GM12875 (cell line): ENCODE measurements at regions not wholly inside any gene's neighbourhood (a gene's known extent, or its start where the extent isn't known, plus 50 kb on each side); places are given as distances from the start of the nearest gene placed in this dataset.
"Not testable (repeated sequence)": the region's sequence is repeated elsewhere in the genome, so short reads cannot be mapped to it uniquely, and the experiment has no call there.

ENCODE experiments used
- H3K4me3 ChIP-seq: one replicate; pipeline ENCODE4 v1.5.1; 2011; ENCODE audit warnings: low read depth, low read length, control low read depth
- CTCF ChIP-seq: IDR thresholded peaks from 2 replicates; pipeline ENCODE4 v1.5.1; 2011; ENCODE audit warnings: low read depth, mild to moderate bottlenecking, control low read depth, inconsistent platforms, low read length, moderate library complexity, borderline replicate concordance; ENCODE audit not compliant: insufficient read depth

- H3K4me3 ChIP-seq = no peak overlapping the region
- TF ChIP-seq CTCF = no peak
These were observed 537.4 kb upstream of the PFKP start for GRCh38 chr10:2529945-2530344.

GRCh38 chr10:2525781-2526180 lies 541.6 kb upstream of the PFKP start:
- no peak for TF ChIP-seq CTCF
- no peak overlapping the region for H3K4me3 ChIP-seq

- H3K4me3 ChIP-seq = no peak overlapping the region
- no peak for TF ChIP-seq CTCF
These were observed 548.2 kb upstream of the PFKP start for GRCh38 chr10:2519139-2519538.

- TF ChIP-seq CTCF = no peak
- no peak overlapping the region for H3K4me3 ChIP-seq
These were observed 558.2 kb upstream of the PFKP start for GRCh38 chr10:2509081-2509531.

- not testable (repeated sequence) for H3K4me3 ChIP-seq
These were observed 565.9 kb upstream of the PFKP start for GRCh38 chr10:2501366-2501940.

GRCh38 chr10:2494399-2494798 lies 572.9 kb upstream of the PFKP start:
- no peak overlapping the region for H3K4me3 ChIP-seq
- TF ChIP-seq CTCF = no peak

GRCh38 chr10:2488446-2489005 lies 578.8 kb upstream of the PFKP start:
- TF ChIP-seq CTCF = no peak
- H3K4me3 ChIP-seq = no peak overlapping the region
